HG02588 (cell line): ENCODE measurements at regions not wholly inside any gene's neighbourhood (a gene's known extent, or its start where the extent isn't known, plus 50 kb on each side); places are given as distances from the start of the nearest gene placed in this dataset.
"Not testable (repeated sequence)": the region's sequence is repeated elsewhere in the genome, so short reads cannot be mapped to it uniquely, and the experiment has no call there.

ENCODE experiments used
- ATAC-seq: cut with Tn5 transposase; IDR thresholded peaks from one replicate; pipeline ENCODE4 v1.9.1; 2021; ENCODE audit warnings: mild to moderate bottlenecking, moderate library complexity; ENCODE audit not compliant: unreplicated experiment

DNA sequence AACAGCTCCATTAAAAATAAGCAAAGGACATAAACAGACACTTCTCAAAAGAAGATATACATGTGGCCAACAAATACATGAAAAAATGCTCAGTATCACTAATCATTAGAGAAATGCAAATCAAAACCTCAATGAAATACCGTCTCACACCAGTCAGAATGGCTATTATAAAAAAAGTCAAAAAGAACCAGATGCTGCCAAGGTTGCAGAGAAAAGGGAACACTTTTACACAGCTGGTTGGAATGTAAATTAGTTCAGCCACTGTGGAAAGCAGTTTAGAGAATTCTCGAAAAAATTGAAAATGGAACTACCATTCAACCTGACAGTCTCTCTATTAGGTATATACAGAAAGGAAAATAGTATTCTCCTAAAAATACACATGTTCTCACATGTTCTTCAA is 102.4 kb upstream of the FIBIN start:
- ATAC-seq = no peak

DNA sequence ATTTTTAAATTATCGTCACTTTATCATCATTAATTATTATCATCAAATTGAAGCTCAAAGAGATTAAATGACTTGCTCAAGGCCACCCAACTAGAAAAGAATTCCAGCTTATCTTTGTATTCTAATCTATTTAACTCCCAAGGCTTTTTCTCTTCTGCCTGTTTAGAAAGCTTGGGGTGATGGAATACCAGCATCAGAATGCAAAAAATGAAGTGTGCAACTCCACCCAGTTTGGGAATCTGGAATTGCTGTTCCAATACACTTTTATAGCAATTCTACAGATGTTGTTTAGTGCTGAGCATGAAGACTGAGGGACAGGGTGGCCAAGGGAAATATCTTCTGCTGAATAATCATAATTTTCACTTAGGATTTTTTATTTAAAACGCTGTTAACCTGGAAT is 97.2 kb upstream of the FIBIN start:
- ATAC-seq = no peak

DNA sequence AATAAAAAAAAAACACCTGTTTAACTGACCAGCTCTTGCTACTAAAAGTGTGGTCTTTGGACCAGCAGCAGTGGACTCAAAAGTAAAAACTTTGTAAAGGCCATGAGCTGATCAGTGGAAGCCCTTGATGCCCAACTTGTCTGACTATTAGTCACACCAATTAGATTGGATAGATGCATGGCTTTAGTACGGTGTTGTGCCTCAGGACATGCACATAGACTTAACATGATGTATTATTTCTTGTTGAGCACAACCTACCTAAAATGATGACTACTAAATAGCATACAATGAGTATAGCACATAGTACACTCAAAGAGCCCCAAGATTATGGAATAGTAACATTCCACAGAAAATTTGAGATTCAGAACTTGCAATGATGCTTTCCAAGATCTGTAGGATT is 95.1 kb upstream of the FIBIN start:
- ATAC-seq = no peak

DNA sequence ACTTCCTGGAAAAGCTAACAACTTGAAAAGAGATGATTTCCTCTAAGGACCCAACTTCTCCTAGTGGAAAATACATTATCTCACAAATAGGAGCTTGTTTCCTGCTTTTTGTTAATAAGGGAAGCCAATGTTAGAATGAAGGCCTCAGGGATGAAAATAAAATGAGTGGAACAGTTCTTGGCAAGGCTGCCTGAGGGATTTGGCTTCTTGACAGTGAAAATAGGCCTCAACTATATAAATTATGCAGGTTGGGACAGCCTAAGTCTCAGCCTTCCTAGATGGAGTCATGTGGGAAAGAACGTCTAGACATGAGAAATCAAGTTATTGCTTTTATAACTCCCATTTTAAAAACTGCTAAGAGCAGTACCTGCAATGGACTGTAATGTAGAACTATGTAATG is 92.8 kb upstream of the FIBIN start:
- ATAC-seq = no peak

DNA sequence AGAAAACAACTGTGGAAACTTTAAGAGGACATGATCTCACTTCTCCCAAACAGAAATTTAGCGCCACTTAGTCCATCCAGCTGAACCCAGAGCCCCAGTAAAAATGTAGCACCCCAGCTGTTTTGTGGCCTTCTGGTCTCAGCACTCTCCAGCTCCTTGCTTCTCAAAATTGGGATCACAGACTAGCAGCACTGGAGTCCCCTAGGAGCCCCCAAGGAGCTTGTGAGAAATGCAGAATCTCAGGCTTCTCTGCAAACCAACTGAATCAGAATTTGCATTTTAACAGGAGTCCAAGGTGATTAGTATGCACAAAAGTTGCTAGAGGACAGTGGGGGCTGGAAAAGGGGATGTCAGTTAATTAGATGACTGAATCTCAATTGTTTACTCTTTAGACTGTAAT is 89.8 kb upstream of the FIBIN start:
- ATAC-seq = no peak

DNA sequence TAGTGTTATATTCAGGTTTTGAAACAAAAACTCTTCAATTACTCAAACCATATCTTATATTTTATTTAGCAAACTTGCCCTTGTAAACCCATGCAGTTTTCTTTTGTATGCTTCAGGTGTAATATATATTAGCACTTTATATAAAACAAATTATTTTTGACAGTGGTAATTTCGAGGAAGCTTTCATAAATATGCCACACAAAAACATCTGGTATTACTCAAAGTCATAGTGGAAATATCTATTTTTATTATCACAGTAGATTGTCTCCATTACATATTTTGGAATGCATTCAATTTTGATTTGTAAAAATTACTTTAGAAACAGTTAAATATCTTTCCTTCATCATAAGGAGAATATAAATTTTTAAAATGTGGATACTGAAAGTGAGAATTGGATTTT is 89.1 kb upstream of the FIBIN start:
- ATAC-seq = no peak

DNA sequence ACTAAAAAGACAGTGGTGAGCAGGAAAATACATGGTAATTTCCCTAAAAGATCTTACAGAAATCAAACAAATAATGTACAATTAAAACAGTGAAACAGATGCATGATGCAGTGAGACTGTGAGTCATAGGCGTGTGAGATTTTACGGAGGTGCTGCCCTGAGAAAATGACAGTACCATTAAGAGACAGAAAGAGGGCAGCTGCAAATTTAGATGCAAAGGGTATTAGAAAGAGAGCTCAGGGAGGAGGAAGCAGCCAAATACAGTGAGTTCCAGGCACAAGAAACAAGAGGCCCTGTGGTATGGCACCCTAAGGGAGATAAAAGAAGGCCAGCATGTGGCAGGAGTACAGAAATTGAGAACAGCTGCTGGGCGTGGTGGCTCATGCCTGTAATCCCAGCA is 88.5 kb upstream of the FIBIN start:
- ATAC-seq = no peak

DNA sequence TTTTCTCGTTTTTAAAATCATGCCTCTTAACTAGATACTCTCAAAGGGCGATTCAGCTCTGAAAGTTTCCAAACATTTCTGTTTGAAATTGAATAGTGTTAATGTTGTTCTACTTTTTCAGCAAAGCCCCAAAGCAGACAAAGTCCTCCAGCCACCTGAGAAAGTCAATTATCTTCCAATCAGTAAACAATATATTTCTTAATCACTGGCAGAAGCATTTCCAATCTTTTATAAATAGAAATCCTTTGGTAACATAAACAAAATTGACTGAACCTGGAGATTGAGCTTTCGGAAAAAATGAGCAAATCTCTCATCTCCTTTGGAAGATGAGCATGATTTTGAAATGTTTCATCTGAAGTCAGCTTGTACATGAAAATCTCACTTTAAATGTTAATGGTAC is 84.4 kb upstream of the FIBIN start:
- ATAC-seq = no peak

DNA sequence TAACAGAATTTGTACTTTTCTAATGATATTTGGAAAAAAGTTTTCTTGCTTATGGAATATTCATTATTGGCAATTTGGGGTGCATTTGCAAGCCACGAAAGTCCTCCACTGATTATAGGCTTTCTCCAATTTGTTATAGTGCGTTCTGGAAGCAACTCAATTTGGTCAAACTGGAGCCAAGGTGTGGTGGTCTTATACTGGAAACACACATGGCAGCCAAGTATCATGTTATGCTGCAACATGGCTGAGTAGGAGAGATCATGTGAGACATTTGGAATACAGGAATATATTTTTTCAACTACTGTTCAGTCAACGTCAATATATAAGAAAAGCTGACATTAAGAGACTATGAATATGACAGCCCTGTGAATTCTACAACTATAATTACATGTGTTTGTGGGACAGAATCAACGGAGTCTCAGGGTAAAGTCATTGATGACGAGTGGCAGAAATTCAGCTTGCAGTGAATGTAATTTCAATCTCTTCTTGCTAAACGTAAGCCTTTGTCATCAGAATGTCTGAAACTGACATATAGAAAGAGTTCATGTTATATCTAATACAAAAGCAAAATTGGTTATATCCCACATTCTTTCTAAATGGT is 83.8 kb upstream of the FIBIN start:
- ATAC-seq = no peak

DNA sequence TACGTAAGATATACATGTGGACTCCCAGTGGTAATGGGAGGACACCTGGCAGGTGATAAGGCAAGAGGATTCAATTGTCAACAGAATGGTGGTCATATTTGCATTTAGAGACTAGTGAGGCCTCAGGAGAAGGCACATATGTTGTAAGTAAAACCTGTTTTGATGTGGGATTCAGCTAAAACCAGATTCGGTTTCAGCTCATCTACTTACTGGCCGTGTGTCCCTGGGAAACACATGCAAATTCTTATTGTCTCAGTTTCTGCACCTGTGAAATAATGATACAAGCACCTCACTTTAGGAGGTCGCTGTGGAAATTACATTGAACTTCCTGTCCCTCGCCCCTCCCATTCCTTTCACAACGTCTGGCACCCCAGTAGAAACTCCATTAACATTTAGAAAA is 78.9 kb upstream of the FIBIN start:
- peak; percentile 78 for ATAC-seq

DNA sequence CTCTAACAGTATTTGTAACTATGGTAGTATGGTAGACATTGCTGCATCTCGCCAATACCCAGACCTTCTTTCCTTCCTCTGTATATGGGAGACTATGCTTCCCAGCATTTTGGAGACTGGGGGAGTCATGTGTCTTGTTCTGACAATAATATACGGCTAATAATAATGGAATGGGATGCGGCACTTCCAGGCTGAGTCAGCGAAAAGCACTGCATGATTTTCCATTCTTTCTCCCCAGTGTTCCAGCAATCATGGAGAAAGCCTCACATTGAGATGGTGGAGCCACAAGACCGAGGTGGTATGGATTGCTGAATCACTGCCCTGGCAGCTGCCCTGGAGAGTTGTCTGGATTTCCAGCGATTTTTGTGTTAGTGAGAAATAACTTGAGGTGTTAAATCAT is 77.1 kb upstream of the FIBIN start:
- ATAC-seq = no peak

DNA sequence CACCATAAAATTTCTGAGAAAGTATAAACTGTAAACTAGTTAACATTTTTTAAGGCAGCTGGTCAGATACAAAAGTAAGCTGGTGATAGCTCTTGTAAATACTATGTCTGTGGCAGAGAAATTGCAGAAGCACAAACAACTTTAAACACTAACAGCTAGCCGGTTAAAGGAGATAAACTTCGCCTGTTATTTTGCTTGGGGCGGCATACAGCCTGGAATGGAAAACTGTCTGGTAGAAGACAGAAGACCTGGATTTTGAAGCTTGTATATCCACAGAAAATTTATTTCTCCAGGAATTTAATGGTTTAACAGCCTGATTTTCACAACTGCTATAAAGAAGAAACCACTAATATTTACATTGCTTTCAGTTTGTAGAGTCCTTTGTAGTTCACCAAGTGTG is 65.3 kb upstream of the FIBIN start:
- ATAC-seq = no peak

DNA sequence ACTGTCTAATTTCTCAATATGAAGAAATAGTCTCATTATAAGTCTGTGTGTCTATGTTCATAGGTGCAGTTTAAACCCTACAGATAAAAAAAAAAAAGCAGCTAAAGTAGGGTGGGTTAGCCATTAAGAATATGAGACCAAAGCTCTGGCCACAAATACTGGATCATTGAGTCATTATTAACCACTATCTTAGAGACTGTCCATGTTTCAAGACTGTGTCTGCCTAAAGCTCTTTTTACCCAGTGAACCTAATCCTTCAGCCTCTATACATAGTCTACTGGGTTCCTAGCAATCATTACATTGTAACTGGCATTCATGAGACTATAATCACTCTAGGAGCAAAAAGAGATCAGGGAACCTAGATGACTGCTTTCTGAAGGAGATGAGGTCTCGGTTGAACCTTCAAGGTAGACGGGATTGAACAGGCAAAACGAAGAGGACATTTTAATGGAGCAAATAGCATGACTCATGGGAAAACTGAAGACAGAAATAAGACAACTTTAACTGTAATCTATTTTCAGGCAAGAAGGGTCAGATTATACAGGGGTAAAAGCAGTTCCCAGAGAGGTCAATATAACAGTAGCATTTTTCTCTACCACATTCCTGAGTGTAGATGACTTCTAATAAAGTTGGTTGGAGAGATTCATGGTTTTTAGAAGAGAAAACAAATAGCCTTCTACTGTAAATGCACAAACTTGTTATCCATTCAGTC is 64.0 kb upstream of the FIBIN start:
- no peak for ATAC-seq

DNA sequence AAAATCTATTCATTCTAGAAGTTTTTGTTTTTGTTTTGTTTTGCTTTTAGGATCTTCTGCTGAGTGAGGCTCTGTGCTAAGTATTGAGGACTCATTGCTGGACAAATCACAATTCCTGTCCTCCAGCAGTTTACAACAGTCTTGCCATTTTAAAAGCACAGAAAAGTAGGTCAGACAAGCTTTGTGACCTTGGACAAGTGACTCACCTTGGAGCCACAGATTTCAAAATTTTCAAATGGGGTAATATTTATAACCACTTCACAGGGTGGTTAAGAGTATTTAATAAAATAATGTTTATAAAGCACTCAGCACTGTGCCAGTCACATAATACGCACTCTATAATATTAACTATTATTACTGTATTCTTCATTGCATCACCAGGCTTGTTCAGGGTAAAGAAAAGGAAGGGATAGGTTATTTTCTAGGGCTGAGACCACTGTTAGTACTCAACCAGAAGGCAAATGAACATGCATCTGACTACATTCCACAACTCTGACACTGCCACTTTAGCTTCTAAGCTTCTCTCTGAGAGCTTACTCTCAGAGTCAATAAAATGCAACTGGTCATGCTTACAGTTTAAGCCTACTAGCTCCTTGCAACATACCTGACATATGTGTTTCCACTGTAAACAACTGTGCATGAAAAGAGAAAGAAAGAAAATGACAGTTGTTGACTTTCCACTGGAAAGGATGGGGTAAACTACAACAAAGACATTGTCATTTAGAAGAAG is 63.2 kb upstream of the FIBIN start:
- ATAC-seq = no peak

DNA sequence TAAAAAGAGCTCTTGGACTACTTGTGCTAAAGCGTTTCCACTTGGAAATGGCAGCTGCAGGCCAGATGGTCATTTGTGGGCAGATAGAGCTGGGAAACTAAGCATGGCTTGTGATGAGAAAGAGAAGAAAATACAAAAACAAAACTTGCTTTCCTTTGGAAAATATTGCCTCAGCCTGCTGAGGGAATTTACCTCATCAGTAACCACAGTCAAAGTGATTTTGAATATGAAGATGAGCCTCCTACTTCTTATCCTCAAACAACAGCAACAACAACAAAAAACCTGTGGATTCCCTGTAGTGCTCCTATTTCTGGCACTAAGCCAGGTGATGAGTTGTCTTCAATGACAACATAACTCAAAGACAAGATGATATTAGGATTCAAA is 62.7 kb upstream of the FIBIN start:
- ATAC-seq = no peak

DNA sequence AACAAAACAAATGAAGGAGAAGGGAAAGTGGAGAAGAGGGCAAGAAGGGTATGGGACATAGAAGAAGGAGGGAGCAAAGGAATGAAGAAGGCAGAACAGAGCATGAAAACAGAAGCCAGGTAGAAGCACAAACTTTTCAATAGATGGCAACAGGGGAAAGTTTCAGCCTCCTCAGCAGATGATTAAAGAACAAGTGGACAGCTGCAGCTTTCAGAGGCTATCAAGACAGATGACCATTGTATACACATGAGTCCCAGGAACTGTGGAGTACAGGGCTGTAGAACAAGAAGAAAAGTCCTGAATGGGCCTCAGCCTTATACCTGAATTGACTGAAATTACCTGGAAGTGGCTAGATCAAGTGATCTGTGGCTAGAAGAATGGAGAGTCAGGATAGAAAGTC is 62.0 kb upstream of the FIBIN start:
- no peak for ATAC-seq

DNA sequence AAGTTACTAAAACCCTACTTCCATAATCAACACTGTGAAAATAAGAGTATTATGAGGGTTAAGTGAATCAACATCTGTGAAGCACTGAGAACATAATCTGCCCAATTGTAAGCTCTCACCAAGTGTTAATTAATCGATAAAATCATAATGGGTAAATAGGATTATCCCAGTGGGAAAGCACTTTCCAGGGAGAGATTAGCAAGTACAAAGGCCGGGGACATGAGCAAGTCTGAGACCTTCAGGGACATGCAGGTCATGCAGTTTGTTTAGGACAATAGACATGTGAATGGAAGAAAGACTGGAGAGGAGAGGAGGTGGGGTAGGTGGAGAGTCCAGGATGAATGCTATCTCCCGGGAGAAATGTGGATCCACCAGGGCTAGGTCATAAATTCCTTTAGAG is 57.8 kb upstream of the FIBIN start:
- ATAC-seq = no peak

DNA sequence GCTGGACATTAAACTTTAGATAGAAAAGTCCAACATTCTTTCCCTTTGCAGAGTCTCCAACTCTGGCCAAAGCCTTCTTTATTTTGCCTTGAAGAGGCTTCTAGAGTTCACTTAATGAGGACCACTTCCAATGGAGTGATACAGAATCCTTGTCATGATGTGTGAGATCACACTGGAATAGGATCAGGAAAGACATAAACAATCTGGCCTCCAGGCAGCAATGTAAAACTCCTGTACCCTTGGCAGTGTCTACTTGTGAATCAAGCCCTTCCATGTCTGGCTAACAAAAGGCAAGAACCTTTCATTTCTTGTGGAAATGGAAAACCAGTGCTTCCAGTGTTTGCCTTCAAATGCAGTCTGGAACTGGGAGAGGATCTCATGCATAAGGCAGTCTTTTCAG is 56.5 kb upstream of the FIBIN start:
- no peak for ATAC-seq

DNA sequence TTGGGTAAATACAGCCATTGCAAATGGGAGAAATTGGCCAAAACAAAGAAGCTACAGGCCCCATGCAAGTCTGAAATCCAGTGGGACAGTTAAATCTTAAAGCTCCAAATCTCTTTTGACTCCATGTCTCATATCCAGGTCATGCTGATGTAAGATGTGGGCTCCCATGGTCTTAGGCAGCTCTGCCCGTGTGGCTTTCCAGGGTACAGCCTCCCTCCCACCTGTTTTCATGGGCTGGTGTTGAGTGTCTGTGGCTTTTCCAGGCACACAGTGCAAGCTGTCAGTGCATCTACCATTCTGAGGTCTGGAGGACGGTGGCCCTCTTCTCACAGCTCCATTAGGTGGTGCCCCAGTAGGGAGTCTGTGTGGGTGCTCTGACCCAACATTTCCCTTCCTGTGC is 53.4 kb upstream of the FIBIN start:
- ATAC-seq = not testable (repeated sequence)

DNA sequence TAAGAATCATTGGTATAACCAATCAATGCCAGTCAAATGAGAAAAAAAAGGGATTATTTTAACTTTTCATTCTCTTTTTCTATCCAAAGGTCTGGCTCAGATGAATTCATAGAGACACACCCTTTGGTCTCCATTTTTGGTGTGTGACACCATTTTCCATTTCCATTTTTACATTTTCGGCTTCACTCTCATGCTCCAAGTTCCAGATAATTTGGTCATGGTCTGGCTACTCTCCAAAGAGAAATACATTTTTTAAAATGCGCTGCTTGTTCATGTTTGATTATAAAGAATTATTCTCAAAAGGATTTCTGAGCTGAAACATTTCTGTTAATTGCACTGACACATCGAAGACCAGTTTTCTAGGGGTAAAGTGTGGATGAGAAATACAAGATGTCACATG is 51.6 kb upstream of the FIBIN start:
- no peak for ATAC-seq

DNA sequence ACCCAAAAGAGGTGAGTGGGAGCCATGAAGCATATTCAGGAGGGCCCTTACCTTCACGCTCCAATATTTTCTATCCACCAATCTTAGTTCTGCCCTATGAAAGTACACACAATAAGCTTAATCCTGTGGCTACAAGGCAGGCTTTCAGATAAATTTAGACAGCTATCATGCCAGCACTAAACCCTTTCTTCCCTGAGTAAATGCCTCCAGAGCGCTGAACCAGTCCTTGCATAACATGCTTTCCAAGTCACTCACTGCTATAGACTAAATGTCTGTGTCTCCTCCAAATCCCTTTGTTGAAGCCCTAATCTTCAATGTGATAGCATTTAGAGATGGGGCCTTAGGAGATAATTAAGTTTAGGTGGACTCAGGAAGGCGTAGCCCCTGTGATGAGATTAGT is 50.3 kb upstream of the FIBIN start:
- ATAC-seq = no peak
